Dermis microvascular lymphatic vessel endothelial cell (primary cell): ENCODE measurements at regions not wholly inside any gene's neighbourhood (a gene's known extent, or its start where the extent isn't known, plus 50 kb on each side); places are given as distances from the start of the nearest gene placed in this dataset.
"Not testable (repeated sequence)": the region's sequence is repeated elsewhere in the genome, so short reads cannot be mapped to it uniquely, and the experiment has no call there.

Experiments
- DNase-seq, 2 donors: peaks; one replicate each; pipeline versions ENCODE4 v3.0.0 to v3.0.0-alpha.2; 2010; ENCODE audit warnings: low read depth in 2 of 2

DNA sequence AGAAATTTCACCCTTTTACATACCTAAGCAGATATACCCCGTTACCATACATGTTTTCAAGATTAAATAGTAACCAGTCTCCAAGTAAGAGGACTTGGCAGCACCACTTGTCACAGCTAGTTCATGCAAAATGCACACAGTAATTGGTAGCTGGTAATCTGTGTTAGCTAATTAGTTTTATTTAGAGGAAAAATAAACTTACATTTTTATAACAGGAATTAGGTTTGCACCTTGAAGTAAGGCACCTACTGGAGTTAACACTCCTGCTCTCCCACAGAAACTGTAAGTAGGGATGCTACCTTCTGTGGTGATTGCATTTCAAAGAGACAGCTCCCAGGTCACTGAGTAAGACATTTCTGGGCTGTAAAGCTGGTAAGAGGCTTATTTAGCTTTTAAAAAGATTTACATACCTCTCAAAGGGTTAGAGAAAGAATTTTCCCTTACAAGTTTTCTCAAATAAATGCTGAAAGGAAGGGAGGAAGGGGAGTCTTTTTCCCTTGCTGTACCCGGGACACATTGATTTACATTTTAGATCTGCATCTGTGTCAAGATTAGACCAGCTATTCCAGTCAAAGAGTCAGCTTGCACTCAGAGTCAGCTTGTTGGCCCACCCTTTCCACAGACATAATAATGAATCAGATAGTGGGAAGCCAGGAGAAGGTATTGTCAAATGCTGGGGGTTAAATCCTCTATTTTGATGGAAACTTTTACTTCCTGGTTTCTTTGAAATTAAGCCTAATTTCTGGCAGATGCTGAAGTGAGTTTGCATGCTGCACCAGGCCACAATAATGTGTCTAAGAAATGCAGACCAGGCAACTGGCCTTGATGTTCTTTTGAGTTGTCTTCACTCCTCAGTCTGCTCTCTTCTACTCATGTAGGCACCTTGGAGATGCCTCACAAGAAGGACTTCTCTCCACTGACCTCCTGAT lies 77.6 kb upstream of the CHD2 start:
- DNase-seq, result no peak

- DNase-seq, result no peak
Measured at GRCh38 chr15:92825985-92826384, 74.1 kb upstream of the CHD2 start.

DNA sequence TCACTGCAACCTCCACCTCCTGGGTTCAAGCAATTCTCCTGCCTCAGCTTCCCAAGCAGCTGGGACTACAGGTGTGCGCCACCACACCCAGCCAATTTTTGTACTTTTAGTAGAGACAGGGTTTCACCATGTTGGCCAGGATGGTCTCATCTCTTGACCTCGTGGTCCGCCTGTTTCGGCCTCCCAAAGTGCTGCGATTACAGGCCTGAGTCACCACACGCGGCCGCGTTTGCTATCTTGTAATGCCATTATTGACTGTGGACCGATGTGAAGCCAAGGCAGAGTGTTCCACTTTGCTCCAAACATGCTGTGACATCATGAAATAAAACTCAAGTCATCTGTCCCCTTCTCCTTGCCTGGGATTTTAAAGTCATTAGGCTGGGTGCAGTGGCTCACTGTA lies 72.1 kb upstream of the CHD2 start:
- DNase-seq, result not testable (repeated sequence)

- DNase-seq, result no peak
Measured at GRCh38 chr15:92829875-92830274, 70.2 kb upstream of the CHD2 start.

- DNase-seq, result no peak
Measured at GRCh38 chr15:92831336-92831654, 68.8 kb upstream of the CHD2 start.

DNA sequence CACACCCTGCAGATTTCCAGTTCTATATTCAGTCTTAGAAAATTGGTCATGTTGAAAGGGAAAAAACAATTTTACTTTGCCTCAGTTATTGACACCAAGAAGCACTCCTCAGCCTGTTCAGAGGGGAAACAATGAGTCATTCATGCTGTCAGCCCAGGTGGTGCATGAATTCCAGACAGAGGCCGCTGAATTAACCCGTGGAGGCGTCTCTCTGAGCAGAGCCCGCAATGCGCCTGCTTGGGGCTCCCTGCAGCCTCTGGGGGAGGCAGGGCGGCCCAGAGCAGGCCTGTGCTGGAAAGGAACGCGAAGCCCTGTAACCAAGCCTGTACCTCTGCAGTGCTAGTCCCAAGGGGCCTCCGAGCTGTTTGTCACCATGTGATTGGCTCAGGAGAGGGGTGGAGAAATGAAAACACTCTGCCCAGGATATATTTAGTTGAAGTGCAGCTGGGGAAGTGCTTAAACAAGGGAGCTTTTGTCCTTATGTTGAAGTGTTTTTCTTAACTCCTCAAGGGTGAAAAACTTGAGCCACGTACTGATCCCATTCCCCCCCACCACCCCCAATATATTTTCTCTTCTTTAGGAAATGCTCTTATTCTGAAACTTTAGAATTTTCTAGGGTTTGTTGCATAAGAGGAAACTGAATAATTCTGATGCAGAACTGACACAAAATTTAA lies 68.3 kb upstream of the CHD2 start:
- peak; percentile 70 to 96 for DNase-seq

DNA sequence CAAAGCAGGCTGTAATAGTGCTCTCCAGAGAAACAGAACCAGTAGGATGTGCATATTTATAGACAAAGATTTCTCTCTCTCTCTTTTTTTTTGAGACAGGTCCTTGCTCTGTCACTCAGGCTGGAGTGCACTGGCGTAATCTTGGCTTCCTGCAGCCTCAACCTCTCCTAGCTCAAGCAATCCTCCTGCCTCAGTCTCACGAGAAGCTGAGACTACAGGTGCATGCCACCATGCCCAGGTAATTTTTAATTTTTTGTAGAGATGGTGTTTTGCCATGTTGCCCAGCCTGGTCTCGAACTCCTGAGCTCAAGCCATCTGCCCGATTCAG lies 67.1 kb upstream of the CHD2 start:
- DNase-seq, result no peak

GRCh38 chr15:92833493-92834271 lies 66.4 kb upstream of the CHD2 start:
- DNase-seq, result no peak

DNA sequence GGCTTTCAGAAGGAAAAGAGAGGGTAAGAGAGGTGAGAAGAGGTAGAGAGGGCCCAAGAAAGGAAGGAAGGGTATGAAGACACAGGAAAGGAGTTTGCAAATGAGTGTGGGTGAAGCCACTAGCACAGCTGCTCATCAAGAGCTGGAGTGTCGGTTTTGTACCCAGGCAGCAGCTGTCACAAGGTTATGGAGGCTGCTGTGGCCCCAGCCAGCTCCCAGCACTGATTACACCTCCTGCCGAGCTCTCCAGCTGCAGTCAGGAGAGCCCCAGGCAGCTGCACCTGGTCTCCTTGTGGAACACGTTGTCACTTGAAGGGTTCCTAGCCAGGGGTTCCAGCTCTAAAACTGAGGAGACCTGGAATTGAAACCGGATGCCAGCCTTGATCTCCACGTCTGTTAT lies 60.4 kb upstream of the CHD2 start:
- DNase-seq, result no peak

DNA sequence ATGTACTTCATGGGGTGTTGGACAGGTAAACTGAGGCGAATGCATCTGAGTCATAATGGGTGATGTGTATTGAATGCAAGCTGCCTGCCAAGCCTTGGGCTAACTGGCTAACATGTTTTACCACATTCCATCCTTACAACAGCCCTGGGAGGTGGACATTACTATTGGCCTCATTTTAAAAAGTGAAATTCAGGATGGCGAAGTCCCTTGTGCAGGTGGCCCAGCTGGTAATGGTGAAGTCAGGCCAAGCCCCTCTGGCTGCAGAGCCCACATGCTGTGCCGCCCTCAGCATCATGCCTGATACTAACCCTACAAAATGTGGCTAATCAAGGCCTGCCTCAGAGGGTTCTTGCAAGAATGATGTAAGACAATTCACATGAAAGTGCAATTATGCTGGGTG lies 60.0 kb upstream of the CHD2 start:
- no peak for DNase-seq

GRCh38 chr15:92843326-92843725 lies 56.8 kb upstream of the CHD2 start:
- DNase-seq, result no peak

DNA sequence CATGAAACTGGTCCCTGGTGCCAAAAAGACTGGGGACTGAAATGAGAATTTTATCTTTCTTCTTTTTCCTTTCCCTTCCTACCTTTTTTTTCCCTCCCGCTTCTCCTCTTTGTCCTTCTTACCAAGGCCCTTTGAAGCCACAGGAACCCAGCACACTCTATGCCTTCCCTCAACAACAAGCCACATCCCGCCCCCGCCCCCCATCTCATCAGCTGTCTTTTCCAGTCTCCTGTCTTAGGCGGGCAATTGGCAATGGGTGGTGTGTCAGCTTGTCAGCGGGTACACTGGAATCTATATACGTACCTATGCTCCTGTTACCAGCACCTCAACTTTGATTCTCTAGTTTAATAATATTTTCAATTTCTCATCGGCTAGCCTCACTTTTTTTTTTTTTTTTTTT lies 56.3 kb upstream of the CHD2 start:
- DNase-seq, result no peak

GRCh38 chr15:92845126-92845508 lies 55.0 kb upstream of the CHD2 start:
- DNase-seq, result peak; percentile 26 to 76

- DNase-seq, result no peak
Measured at GRCh38 chr15:92846741-92847140, 53.4 kb upstream of the CHD2 start.

- no peak for DNase-seq
Measured at GRCh38 chr15:92847841-92848240, 52.3 kb upstream of the CHD2 start.

- no peak for DNase-seq
Measured at GRCh38 chr15:92848464-92848851, 51.7 kb upstream of the CHD2 start.

DNA sequence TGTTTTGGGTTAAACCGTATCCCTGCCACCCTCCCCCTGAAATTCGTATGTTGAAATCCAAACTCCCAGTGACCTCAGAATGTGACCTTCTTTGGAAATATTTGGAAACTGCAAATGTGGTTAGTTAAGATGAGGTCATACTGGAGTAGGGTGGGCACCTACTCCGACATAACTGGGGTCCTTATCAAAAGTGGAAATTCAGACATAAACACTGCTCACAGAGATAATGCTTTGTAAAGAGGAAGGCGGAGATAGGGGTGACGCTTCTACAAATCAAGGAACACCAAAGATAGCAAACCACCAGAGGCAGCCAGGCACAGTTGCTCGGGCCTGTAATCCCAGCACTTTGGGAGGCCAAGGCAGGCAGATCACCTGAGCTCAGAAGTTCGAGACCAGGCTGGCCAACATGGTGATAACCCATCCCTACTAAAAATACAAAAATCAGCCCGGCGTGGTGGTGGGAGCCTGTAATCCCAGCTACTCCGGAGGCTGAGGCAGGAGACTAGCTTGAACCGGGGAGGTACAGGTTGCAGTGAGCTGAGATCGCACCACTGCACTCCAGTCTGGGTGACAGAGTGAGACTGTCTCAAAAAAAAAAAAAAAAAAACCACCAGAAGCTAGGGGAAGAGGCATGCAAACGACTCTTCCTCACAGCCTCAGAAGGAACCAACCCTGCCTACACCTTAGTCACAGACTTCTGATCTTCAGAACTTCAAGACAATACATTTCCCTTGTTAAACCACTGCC lies 51.1 kb upstream of the CHD2 start:
- no peak for DNase-seq

GRCh38 chr15:92850218-92850617 lies 49.9 kb upstream of the CHD2 start:
- DNase-seq, result not testable (repeated sequence)
